ENCODE measurements at regions not wholly inside any gene's neighbourhood (a gene's known extent, or its start where the extent isn't known, plus 50 kb on each side); places are given as distances from the start of the nearest gene placed in this dataset.

- TF ChIP-seq, protein P1, sequence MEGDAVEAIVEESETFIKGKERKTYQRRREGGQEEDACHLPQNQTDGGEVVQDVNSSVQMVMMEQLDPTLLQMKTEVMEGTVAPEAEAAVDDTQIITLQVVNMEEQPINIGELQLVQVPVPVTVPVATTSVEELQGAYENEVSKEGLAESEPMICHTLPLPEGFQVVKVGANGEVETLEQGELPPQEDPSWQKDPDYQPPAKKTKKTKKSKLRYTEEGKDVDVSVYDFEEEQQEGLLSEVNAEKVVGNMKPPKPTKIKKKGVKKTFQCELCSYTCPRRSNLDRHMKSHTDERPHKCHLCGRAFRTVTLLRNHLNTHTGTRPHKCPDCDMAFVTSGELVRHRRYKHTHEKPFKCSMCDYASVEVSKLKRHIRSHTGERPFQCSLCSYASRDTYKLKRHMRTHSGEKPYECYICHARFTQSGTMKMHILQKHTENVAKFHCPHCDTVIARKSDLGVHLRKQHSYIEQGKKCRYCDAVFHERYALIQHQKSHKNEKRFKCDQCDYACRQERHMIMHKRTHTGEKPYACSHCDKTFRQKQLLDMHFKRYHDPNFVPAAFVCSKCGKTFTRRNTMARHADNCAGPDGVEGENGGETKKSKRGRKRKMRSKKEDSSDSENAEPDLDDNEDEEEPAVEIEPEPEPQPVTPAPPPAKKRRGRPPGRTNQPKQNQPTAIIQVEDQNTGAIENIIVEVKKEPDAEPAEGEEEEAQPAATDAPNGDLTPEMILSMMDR (IDR thresholded peaks at IDR 0.05): no peak
- TF ChIP-seq POLR2A (IDR thresholded peaks at IDR 0.05): no peak
Observed at GRCh38 chr14:94867209-94867608, 97.3 kb upstream of the GSC start.
